Stimulated activated CD8-positive, alpha-beta memory T cell treated with anti-CD3 and anti-CD28 coated beads, Interleukin-2, amount 100 ng/mL, for 48 hours (primary cell): ENCODE measurements at regions not wholly inside any gene's neighbourhood (a gene's known extent, or its start where the extent isn't known, plus 50 kb on each side); places are given as distances from the start of the nearest gene placed in this dataset.
"Not testable (repeated sequence)": the region's sequence is repeated elsewhere in the genome, so short reads cannot be mapped to it uniquely, and the experiment has no call there.

Experiments
- DNase-seq, 2 donors: peaks; one replicate each; pipeline ENCODE4 v3.0.0-alpha.2; 2020; ENCODE audit warnings: low read depth in 2 of 2

GRCh38 chr22:19599626-19600243 is 75.5 kb upstream of the CLDN5 start:
- no peak for DNase-seq

- not testable (repeated sequence) for DNase-seq
Measured at GRCh38 chr22:19603346-19603745, 79.1 kb upstream of the CLDN5 start.

- DNase-seq, result no peak
Measured at GRCh38 chr22:19603767-19604166, 79.6 kb upstream of the CLDN5 start.

GRCh38 chr22:19604711-19605268 is 80.6 kb upstream of the CLDN5 start:
- DNase-seq, result no peak

- DNase-seq, result no peak
Measured at GRCh38 chr22:19605508-19606331, 81.5 kb upstream of the CLDN5 start.

GRCh38 chr22:19606332-19607191 is 82.4 kb upstream of the CLDN5 start:
- no peak for DNase-seq

- no peak for DNase-seq
Measured at GRCh38 chr22:19607192-19608002, 83.2 kb upstream of the CLDN5 start.

- no peak for DNase-seq
Measured at GRCh38 chr22:19608003-19608690, 83.9 kb upstream of the CLDN5 start.

GRCh38 chr22:19609753-19610152 is 85.5 kb upstream of the CLDN5 start:
- not testable (repeated sequence) for DNase-seq

- peak in 1 of 2 donors; percentile 44 for DNase-seq
Measured at GRCh38 chr22:19610518-19611253, 86.5 kb upstream of the CLDN5 start.

- no peak for DNase-seq
Measured at GRCh38 chr22:19611590-19611989, 87.4 kb upstream of the CLDN5 start.

- DNase-seq, result no peak
Measured at GRCh38 chr22:19612866-19613572, 88.8 kb upstream of the CLDN5 start.

- DNase-seq, result no peak
Measured at GRCh38 chr22:19614536-19614863, 90.3 kb upstream of the CLDN5 start.

GRCh38 chr22:19615001-19615461 is 90.8 kb upstream of the CLDN5 start:
- no peak for DNase-seq

GRCh38 chr22:19615867-19616581 is 91.8 kb upstream of the CLDN5 start:
- DNase-seq, result no peak

GRCh38 chr22:19619144-19620009 is 94.9 kb upstream of the SEPTIN5 start:
- DNase-seq, result no peak

- DNase-seq, result no peak
Measured at GRCh38 chr22:19620742-19621371, 93.4 kb upstream of the SEPTIN5 start.
